ENCODE measurements at regions not wholly inside any gene's neighbourhood (a gene's known extent, or its start where the extent isn't known, plus 50 kb on each side); places are given as distances from the start of the nearest gene placed in this dataset.

- no peak for TF ChIP-seq POLR2AphosphoS5 (IDR thresholded peaks at IDR 0.05; ENCODE audit: low read depth, low read length)
- TF ChIP-seq POLR2A (IDR thresholded peaks at IDR 0.05; ENCODE audit: low read depth, low read length) = no peak
- TF ChIP-seq TAF1 (IDR thresholded peaks at IDR 0.05; ENCODE audit: low read depth, low read length) = no peak
- TF ChIP-seq SPI1 (IDR thresholded peaks at IDR 0.05; ENCODE audit: low read depth, low read length) = no peak
Measured at GRCh38 chr22:48736593-48737460, 1090.8 kb downstream of the BRD1 start.

Measured in GM12891 (cell line).